HG03460 (cell line): ENCODE measurements at regions not wholly inside any gene's neighbourhood (a gene's known extent, or its start where the extent isn't known, plus 50 kb on each side); places are given as distances from the start of the nearest gene placed in this dataset.

ENCODE experiments used
- ATAC-seq: cut with Tn5 transposase; IDR thresholded peaks from one replicate; pipeline ENCODE4 v1.9.1; 2021; ENCODE audit not compliant: unreplicated experiment

GRCh38 chr6:43858161-43859153, 88.4 kb downstream of the VEGFA start:
- ATAC-seq: no peak

DNA sequence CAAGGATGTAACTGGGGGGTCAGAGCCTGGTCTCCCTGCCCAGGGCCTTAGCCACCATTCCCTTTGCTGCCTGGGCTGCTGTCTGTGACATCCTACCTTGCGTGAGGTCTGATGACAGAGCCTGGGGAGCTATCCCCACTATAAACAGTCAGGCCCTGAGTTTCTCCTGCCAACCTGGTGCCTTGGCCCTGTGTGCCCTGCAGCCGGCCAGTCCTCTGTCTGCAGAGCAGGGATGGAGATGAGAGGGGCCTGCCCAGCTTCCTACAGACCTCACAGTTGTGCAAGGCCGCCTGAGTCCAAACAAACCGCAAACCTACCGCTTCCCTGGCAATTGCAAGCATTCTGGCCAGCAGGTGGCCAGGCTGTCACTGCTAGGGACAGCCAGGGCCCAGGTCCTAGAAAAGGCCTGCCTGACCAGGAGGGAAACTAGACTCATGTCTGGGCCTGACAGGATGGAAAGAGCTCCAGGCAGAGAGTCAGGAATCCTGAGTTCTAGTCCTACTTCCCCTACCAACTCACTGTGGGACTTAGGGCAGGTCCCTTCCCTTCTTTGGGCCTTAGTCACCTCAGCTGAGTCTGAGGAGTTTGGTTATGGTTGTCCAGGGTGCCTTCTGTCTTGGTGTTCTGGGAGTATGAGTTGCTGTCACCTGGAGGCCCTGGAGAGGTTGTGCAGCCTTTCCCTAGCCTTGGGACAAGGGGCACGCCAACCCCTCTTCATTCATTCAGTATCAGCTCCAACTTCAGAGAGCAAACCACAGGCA, 86.2 kb downstream of the VEGFA start:
- ATAC-seq: no peak

DNA sequence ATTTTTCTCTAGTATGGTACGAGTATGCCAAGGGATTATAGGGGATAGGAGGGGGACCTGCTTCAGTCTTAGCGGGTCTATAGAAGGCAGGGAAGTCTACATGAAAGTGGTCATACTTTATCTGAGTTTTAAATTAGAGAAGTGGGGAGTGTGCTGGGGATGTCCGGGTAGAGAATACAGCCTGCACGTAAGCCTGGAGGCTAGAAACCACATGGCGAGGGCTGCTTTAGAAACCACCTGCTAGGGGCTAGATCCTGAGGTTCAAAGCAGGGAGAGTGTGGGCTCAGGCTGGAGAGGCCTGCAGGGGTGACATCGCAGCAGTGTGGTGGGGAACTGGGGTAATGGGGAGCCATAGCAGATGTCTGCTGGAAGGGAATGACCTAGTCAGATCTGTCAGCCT, 85.2 kb downstream of the VEGFA start:
- ATAC-seq: no peak

DNA sequence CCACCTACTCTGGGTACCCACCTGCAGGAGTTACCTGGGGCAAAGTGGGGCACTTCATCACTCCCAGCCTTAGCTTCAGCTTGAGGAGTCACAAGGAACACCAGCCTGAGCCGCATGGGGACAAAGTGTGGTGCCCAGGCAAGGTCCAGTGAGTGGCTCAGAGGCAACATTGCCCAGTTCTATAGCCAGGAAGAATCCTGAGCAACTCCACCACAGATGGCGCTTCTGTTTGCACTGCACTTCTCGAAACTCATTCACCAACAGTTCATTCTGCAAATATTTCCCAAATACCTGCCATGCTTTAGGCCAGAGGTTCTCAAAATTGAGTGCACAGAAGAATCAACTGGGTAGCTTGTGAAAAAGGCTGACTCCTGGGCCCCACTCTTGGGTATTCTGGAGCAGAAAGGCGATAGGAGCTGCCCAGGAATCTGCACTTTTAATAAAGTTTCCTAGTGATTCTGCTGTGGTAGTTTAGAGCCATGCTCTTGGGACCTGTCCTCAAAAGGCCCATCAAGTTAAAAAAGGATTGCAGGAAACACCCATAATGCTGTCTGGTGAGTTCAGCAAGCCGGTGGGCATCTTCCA, 83.1 kb downstream of the VEGFA start:
- ATAC-seq: no peak

DNA sequence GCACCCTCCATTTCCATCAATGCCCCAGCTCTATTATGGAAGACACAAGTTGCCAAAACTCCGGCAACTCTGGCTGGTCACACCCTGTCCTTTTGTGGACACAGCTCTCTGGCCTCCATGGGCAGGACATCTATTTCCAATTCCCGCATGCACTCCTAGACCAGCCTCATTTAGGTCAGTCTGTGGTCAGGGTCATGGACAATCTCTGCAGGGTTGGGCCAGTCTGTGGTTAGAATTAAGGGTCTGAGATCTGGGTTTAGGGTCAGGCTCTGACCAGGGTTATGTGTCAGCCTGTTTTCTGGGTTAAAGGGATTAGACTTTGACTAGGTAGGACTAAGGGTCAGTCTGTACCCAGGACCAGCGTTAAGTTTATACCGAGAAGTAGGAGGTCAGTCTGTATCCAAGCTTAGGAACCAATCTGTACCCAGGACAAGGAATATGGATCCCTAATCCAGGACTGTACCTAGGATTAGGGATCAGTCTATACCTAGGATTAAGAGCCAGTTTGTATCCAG, 82.4 kb downstream of the VEGFA start:
- no peak for ATAC-seq

GRCh38 chr6:43851204-43851865, 81.3 kb downstream of the VEGFA start:
- no peak for ATAC-seq

DNA sequence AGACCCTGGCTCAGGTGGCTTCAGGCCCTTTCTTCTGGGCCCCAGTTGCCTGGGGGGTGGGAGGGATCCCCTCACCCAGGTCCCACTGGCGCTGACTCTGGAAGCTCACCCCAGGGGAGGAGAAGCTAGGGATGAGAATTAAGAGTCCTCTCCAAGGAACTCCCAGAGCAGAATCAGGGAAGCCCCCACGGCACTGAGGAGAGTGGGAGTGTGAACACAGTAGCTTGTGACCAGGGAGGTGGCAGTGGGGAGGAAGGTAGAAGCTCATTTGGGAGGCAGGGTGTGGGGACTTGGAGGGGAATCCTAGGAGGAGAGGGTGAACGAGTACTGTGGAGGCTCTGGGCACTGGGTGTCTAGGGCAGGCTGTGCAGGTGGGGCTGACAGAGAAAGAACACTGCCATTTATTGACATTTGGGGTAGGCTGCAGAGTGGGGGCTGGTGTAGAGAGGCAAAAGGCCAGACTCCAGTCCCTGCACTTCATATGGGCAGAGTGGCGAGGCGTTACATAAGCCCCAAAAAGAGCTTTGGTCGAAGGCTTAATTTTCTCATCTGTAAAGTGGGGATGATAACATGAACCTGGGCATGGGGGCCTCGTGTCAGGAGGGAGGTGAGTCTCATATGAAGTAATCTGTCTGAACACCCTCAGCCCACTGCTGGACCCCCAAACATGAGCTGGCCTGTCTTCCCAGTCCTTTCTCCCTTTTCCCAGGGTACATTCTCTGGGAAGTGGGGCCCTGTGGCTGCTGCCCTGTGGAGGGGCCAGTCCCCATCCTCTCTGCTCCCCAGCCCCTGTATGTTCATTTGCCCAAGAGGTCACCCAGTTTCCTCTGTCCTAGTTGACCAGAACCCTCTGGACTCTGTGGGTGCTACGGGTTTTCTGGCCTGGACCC, 80.5 kb downstream of the VEGFA start:
- no peak for ATAC-seq

- no peak for ATAC-seq
Measured at GRCh38 chr6:43849844-43850243, 79.8 kb downstream of the VEGFA start.

- no peak for ATAC-seq
Measured at GRCh38 chr6:43848671-43849391, 78.8 kb downstream of the VEGFA start.

DNA sequence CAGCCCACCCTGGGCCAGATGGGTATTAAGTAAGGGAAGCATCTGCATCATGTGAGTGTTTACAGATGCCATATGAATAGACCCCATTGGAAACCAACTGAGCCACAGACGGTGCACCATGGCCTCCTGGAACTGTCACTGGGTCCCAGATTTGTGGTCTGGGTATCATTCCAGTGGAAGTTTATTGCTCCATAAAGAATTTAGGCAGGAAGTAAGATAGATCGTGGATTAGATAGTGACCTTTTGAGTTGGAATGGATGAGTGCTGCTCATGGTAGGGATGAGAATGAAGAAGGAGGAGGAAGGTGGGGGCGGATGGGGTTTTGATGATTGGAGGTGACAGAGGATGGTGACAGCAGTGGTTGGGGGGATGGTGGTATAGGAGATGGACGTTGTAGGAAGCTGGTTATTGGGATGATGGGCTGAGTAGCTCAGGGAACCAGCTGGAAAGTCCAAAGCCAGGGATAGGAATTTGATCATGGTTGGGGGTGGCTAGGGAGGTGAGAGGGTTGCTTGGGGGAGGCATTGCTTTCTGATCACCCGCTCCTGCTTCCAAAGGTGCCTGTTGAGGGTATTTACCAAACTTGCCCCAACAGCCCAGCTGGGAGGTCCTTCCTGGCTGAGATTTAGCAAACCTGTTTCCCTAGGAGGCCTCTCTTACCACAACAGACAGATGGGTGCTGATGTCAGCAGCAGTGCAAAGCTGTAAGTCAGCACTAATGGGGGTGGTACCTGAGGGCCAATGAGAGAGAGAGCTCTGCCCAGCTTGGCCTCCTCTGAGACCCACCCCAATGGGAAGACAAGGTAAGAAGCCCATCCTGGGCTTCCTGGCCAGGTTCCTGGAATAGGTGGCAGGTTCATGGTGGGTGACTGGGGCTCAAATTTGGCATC, 78.0 kb downstream of the VEGFA start:
- ATAC-seq: no peak

DNA sequence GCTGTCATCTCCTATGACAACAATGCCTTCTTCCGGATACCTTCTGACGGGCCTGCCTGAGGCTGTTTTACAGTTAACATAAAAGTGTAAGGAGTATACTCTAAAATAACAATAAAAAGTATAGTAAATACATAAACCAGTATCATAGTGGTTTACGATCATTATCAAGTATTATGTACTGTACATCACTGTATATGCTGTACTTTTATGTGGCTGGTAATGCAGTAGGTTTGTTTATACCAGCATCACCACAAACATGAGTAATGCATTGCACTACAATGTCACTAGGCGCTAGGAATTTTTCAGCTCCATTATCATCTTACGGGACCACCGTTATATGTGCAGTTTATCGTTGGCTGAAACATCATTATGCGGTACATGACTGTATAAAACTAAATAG, 76.5 kb downstream of the VEGFA start:
- ATAC-seq: no peak

GRCh38 chr6:43845646-43846045, 75.6 kb downstream of the VEGFA start:
- no peak for ATAC-seq

GRCh38 chr6:43843669-43844171, 73.7 kb downstream of the VEGFA start:
- ATAC-seq: no peak

DNA sequence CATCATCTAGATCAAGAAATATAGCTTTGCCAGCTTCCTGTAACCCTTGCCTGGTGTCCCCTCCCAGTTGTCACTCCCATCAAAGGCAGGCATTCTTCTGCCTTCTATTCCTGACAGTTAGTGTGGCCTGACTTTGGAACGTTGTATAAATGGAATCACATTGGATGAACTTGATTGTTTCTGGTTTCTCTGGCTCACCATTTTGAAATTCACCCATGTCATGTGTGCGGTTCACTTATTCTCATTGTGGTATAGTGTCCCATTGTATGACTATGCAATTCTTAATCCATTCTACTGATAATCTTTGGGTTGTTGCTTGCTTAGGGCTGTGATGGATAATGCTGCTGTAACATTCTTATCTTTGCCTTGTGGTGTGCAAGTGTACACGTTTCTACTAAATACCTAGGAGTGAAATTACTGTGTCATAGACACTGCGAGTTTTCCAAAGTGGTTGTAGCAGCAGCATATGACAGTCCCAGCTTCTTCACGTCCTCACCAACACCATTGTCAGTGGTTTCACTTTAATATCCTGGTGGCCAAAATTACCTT, 73.2 kb downstream of the VEGFA start:
- ATAC-seq: no peak

GRCh38 chr6:43842231-43842794, 72.3 kb downstream of the VEGFA start:
- no peak for ATAC-seq

GRCh38 chr6:43840490-43841218, 70.6 kb downstream of the VEGFA start:
- no peak for ATAC-seq
